Gastroesophageal sphincter (tissue), 2 donors: ENCODE measurements at regions not wholly inside any gene's neighbourhood (a gene's known extent, or its start where the extent isn't known, plus 50 kb on each side); places are given as distances from the start of the nearest gene placed in this dataset.

ENCODE experiments used
- EP300 ChIP-seq: sonication (generic); formaldehyde crosslinking; IDR thresholded peaks from one replicate; pipeline ENCODE4 v1.6.1; 2017; ENCODE audit warnings: antibody characterized with exemption, mild to moderate bottlenecking
- POLR2A ChIP-seq, 2 donors: fragments of 450-650 bp; IDR thresholded peaks; one replicate each; pipeline ENCODE4 v1.6.1; 2017; ENCODE audit warnings: antibody characterized with exemption in 2 of 2, mild to moderate bottlenecking in 2 of 2, moderate library complexity in 1 of 2

DNA sequence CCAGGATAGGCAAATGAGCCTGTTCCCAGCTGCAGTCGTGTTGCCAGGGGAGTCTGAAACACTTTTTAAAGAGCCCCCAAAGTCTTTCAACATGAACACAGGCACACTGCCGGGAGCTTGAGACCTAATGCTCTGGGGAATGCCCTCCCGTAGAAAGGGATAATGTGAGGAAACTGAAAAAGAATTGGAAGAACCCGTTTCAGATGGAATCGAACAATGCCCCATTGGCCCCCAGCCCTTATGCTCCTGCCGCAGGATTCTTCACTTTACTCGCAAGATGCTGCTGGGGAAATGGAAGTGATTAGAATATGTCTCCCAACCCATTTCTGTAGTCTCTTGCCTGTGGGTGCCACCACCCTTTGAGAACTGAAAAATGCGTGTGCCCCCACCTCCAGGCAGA lies 136.3 kb upstream of the GATA6 start:
- TF ChIP-seq EP300 (no peak), POLR2A (IDR thresholded peaks at IDR 0.05) (no peak)
